ENCODE measurements at regions not wholly inside any gene's neighbourhood (a gene's known extent, or its start where the extent isn't known, plus 50 kb on each side); places are given as distances from the start of the nearest gene placed in this dataset.

GRCh38 chr4:170388255-170388654 lies 298.5 kb upstream of the AADAT start:
- TF ChIP-seq ZNF274 (IDR thresholded peaks at IDR 0.05; ENCODE audit: low read depth, low read length) (no peak), SUZ12 (IDR thresholded peaks at IDR 0.05; ENCODE audit: extremely low read depth, insufficient read depth, insufficient read length) (no peak), YY1 (IDR thresholded peaks at IDR 0.05; ENCODE audit: insufficient read depth, insufficient read length) (no peak)

Data from NT2/D1 (cell line).